Activated T-helper 1 cell treated with anti-CD3 and anti-CD28 coated beads, Interleukin-12 subunit alpha, Interleukin-12 subunit beta, Interleukin-2, Interleukin-4 antibody, amounts not matched to agents 30 ng/mL and 10 ng/mL and 1 ng/mL, durations not matched to agents 14 hours and 24 hours and 36 hours (primary cell): ENCODE measurements at regions not wholly inside any gene's neighbourhood (a gene's known extent, or its start where the extent isn't known, plus 50 kb on each side); places are given as distances from the start of the nearest gene placed in this dataset.
"Not testable (repeated sequence)": the region's sequence is repeated elsewhere in the genome, so short reads cannot be mapped to it uniquely, and the experiment has no call there.

Experiments
- DNase-seq: peaks from one replicate; pipeline ENCODE4 v3.0.0; 2021; ENCODE audit warnings: low spot score
- H3K27ac Mint-ChIP-seq: one replicate; pipeline ENCODE4 v1.8.0; 2021; ENCODE audit warnings: mild to moderate bottlenecking, mixed read lengths
- H3K27me3 Mint-ChIP-seq: one replicate; pipeline ENCODE4 v1.8.0; 2022; ENCODE audit warnings: mild to moderate bottlenecking, moderate library complexity, mixed read lengths; ENCODE audit not compliant: insufficient read depth
- H3K36me3 Mint-ChIP-seq: one replicate; pipeline ENCODE4 v1.8.0; 2021; ENCODE audit warnings: low read depth, mixed read lengths
- H3K4me1 Mint-ChIP-seq: one replicate; pipeline ENCODE4 v1.8.0; 2021; ENCODE audit warnings: low read depth, mixed read lengths
- H3K4me3 Mint-ChIP-seq: one replicate; pipeline ENCODE4 v1.8.0; 2021; ENCODE audit warnings: mild to moderate bottlenecking, moderate library complexity, mixed read lengths
- H3K9me3 Mint-ChIP-seq: one replicate; pipeline ENCODE4 v1.8.0; 2021; ENCODE audit warnings: mixed read lengths
- intact Hi-C: fragments of 100-400 bp; cut with micrococcal nuclease; formaldehyde crosslinking; loops from one replicate; pipeline ENCODE4 v1.15.1; 2024

DNA sequence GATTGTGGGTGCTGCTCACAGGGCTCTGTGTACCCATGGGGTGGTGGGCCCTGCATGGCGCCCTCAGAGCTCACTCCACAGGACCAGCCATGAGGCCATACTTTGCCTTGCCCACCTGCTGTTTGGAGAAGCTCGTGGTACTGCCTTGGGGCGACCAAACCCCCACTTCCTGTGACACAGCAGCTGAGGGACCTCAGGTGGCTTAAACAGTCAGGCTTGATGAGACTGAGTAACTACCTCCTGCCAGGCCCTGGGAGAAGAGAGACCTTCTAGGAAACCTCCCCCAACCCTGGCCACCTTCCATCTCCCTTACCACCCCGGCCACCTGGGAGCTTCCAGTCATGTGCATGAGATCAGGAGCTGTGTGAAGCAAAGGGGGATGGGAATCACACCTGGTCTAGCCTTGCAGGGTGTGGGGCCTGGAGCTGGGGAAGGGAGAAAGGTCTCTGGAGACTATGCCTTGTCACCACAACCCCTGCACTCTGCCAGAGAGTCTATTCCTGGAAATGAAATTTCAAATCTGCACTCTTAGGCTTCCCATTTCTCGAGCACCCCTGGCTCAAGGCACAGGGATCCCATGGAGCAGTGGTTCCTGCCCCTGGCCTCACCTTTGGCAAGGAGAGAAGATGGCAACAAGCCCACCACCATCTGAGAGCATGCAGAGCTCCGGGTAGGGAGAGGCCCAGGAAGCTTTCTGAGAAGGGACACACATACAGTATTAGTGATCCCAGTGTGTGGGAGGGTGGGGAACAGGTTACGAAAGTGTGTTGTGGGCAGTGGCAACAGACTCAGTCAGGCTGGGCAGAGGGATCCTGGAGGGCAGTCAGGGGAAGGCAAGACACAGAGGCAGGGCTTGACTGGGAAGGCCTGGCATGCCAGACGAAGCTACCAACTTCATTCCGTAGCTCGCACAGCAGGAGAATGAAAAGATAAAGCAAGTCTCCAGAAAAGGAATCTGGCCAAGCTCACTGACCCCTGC, 125.0 kb downstream of the URI1 start:
- no peak for DNase-seq
- intact Hi-C loops: no loop called here
- Mint-ChIP-seq H3K9me3 (no peaks in the 10 kb centered on the region), H3K27ac (no peak overlapping the region), H3K4me1 (no peaks in the 10 kb centered on the region), H3K36me3 (no peaks in the 10 kb centered on the region), H3K4me3 (no peak overlapping the region), H3K27me3 (no peaks in the 10 kb centered on the region)

DNA sequence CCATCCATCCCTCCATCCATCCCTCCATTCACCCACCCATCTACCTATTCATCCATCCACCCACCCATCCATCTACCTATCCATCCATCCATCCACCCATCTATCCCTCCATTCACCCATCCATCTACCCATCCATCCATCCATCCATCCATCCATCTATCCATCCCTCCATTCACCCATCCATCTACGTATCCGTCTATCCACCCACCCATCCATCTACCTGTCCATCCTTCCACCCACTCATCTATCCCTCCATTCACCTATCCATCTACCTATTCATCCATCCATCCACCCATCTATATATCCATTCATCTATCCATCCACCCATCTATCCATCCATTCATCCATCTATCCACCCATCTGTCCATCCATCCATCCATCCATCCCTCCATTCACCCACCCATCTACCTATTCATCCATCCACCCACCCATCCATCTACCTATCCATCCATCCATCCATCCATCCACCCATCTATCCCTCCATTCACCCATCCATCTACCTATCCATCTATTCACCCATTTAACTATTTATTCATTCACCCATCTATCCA, 126.0 kb downstream of the URI1 start:
- H3K4me1 Mint-ChIP-seq, H3K36me3 Mint-ChIP-seq, intact Hi-C loops, H3K9me3 Mint-ChIP-seq, H3K4me3 Mint-ChIP-seq, DNase-seq, H3K27me3 Mint-ChIP-seq, H3K27ac Mint-ChIP-seq: not testable (repeated sequence)

DNA sequence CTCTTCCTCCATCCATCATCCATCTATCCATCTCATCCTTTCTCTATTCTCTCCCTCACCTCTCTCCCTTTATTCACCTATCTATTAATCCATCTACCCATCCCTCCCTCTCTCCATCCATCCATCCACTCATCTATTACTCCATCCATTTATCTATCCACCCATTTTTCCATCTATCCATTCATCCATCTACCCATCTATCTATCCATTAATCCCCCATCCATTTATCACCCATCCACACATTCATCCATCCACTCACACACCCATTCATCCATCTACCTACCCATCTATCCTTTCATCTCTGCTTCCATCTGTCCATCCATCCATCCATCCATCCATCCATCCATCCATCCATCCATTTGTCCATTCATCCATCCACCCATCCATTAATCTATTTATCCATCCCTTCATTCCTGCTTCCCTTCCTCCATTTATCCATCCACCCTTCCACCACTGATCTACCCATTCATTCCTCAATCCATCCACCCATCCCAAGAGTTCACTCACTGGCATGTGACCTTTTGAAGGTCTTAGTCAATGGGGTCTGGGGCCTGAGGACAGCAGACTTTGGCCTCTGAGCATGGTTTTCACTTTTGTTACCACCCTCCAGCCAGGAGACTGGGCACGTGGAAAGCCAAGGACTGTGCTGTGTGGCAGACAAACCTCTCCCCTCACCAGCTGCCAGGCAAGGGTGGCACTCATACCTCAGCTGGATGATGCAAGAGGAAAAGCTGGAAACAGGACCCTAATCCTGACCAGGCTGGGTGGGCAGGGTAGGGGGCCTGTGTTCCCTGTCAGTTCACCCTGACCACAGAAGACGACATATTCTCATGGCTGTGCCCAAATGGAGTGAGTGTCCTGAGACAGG, 126.7 kb downstream of the URI1 start:
- DNase-seq: no peak

DNA sequence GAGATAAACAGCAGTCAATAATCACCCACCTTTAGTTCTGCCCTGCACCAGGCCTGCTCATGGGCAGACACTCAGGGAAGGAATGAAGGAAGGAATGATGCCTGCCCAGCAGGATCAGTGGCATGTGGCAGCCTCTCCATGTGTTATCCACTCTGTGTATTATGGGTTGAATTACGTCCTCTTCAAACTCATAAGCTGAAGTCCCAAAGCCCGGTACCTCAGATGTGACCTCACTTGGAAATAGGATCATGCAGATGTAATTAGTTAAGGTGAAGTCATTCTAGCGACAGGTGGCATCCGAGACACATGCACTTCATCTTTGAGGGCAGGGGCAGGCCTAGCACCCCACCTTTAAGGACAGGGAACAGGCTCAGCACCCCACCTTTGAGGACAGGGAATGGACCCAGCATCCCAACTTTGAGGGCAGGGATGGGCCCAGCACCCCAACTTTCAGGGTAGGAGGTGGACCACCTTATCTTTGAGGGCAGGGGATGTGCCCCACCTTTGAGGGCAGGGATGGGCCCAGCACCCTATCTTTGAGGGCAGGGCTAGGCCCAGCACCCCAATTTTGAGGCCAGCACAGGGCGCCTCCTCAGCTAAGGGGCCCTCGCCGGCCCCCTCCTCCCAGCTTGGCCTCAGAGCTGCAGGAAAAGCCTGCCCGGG, 127.6 kb downstream of the URI1 start:
- Mint-ChIP-seq H3K27ac (no peak overlapping the region), H3K4me1 (no peaks in the 10 kb centered on the region), H3K27me3 (no peaks in the 10 kb centered on the region), H3K9me3 (no peaks in the 10 kb centered on the region), H3K4me3 (no peak overlapping the region), H3K36me3 (no peaks in the 10 kb centered on the region)
- DNase-seq: no peak
- intact Hi-C loops: no loop called here

More for the DNA sequence above, 126.7 kb downstream of the URI1 start:
- Mint-ChIP-seq H3K36me3 (no peaks in the 10 kb centered on the region), H3K4me3 (no peak overlapping the region), H3K9me3 (no peaks in the 10 kb centered on the region), H3K27ac (no peak overlapping the region), H3K4me1 (no peaks in the 10 kb centered on the region), H3K27me3 (no peaks in the 10 kb centered on the region)
- intact Hi-C loops: no loop called here

DNA sequence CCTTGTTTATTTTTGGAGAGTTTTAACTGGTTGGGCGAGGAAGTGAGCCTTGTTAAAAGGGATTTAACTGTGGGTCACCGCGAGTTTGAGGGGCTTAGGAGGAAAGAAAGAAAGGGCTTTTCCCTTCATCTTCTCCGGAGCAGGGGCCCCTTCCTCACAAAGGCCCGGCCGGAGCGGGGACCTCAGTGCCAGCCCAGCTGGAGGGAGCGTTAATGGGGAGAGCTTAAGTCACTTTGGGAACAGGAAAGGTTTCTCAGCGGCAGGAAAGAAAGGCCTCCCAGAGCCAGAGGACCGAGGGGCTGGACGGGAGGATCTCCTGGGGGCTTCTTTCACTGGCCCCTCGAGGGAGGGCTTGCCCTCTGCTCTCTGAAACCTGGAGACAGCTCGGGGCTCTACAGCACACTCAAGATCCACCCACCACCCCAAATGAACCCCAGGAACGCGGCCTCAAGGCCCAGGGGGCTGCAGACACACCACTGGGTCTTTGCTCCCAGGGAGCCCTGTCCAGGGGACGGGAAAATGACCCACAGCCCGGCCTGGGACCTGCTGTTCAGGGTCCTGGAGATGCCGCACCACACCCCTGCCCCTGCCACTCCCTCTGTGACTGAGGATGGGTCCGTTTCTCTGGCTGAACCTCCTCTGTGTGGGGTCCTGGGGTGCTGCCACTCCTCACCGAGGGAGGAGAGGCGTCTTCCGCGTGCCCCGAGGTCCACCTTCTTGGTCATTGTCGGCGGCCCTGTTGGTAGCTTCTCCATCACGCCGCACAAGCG, 128.3 kb downstream of the URI1 start:
- intact Hi-C loops: no loop called here
- Mint-ChIP-seq H3K4me1 (no peaks in the 10 kb centered on the region), H3K36me3 (no peaks in the 10 kb centered on the region), H3K9me3 (no peaks in the 10 kb centered on the region), H3K27me3 (no peaks in the 10 kb centered on the region), H3K27ac (no peak overlapping the region), H3K4me3 (no peak overlapping the region)
- DNase-seq: no peak

DNA sequence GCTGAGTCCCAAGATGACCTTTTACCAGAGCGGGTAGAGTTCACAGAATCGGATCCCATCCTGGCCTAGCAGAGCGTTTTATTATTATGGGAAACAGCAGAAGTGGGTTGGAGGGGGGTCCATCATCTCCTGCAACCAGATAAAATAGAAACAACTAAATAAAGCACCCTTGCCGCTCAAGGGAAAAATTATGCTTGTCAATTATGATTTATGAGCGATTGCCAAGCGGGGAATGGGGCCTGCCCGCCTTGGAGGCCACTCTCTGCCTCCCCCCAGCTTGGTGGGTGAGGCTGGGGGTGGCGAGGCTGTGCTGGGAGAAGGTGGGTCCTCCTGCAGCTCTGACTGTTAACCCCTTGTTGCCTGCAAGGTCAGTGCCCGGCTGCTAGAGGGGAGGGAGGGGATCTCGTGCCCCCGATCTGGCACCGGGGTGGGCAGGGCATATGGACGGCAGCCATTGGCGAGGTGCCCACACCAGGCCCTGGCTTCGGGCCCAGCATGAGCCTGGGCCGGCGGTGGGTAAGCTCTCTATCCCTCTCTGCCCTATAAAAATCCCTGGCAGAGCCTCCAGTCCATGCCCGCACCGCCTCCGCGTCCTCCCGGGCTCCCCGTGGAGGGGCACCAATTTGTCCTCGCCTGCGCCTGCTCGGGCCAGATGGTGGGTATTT, 129.1 kb downstream of the URI1 start:
- H3K9me3 Mint-ChIP-seq: no peaks in the 10 kb centered on the region
- H3K27ac Mint-ChIP-seq: no peak overlapping the region
- no peak overlapping the region for H3K4me3 Mint-ChIP-seq
- no peaks in the 10 kb centered on the region for H3K4me1 Mint-ChIP-seq
- intact Hi-C loops: no loop called here
- H3K36me3 Mint-ChIP-seq: no peaks in the 10 kb centered on the region
- no peak for DNase-seq
- no peaks in the 10 kb centered on the region for H3K27me3 Mint-ChIP-seq

DNA sequence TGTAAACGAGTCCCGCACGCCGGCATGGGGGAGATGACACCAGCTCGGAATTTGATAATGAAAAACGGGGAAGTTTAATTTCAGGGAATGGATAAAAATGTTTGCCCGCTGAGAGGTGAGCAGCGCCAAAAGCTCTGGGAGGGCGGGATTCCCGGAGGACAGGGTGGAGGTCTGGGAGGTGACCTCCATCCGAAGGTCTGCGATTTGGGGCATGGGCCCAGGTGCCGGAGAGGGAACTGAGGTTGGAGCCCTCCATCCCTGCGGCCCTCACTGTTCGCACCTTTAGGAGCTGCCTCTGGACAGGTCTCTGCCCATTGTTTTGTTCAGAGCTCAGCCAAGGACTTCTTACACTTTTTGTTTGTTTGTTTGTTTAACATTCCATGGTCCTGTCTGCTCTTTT, 129.8 kb downstream of the URI1 start:
- Mint-ChIP-seq H3K9me3 (no peaks in the 10 kb centered on the region), H3K36me3 (no peaks in the 10 kb centered on the region), H3K4me1 (no peaks in the 10 kb centered on the region), H3K27me3 (no peaks in the 10 kb centered on the region), H3K4me3 (no peak overlapping the region), H3K27ac (no peak overlapping the region)
- intact Hi-C loops: no loop called here
- no peak for DNase-seq

DNA sequence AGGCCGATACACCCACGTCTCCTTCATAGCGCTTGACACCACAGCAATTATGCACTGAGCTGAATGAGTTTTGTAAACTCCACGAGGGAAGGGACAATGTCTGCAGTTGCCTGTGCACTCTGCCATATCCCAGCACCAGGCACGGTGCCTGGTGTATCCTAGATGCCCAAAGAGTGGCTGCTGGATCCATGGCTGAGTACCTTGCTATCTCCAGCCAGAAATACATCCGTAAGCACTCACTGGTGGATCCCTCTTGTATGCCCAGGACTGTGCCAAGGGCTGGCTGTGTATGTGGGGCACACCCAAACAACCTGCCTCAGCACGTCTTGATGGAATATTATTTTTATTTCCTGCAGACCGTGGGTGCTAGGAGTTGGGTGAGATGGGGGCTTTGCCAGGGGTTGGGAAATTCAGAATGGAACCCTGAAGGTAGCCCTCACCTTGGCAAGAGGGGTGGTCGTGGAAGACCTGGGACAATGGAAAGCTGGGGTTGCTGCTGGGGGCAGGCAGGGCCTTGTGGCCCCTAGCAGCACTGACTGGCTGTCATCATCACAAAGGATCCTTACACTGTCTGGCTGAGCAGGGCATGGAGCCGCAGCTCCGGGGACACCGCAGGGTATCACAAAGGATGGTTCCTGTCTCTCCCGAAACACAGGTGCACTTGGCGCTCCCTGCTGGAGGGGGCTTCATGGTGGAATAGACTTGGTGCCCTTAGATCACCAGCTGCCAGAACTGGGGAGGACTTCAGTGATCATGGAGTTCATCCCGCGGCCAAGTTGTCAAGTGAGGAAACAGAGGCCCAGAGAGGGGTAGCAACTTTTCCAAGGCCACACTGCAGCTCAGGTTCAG, 131.3 kb downstream of the URI1 start:
- H3K27me3 Mint-ChIP-seq: no peaks in the 10 kb centered on the region
- intact Hi-C loops: no loop called here
- H3K4me3 Mint-ChIP-seq: no peak overlapping the region
- no peak overlapping the region for H3K27ac Mint-ChIP-seq
- H3K36me3 Mint-ChIP-seq: no peaks in the 10 kb centered on the region
- DNase-seq: no peak
- H3K4me1 Mint-ChIP-seq: no peaks in the 10 kb centered on the region
- no peaks in the 10 kb centered on the region for H3K9me3 Mint-ChIP-seq

DNA sequence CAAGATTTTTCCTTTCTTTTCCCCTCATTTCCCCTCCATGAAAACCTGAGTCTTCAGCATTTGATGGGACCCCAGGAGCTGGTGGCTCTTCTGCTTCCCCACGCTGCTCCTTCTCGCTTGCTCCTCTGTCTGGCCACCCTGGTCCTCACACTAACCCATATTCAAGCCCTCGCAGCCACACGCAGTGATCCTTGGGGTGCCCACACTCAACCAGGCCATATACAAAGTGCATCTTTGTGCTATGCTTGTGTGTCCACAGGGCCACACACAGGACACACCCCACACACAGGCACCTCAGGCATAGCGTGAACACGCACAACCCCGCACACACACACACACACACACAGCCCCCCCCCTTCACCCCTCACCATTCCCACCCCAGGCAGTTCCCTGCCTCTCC, 132.1 kb downstream of the URI1 start:
- H3K27me3 Mint-ChIP-seq: no peaks in the 10 kb centered on the region
- no peaks in the 10 kb centered on the region for H3K4me1 Mint-ChIP-seq
- intact Hi-C loops: no loop called here
- no peak overlapping the region for H3K4me3 Mint-ChIP-seq
- DNase-seq: no peak
- no peaks in the 10 kb centered on the region for H3K9me3 Mint-ChIP-seq
- H3K27ac Mint-ChIP-seq: no peak overlapping the region
- no peaks in the 10 kb centered on the region for H3K36me3 Mint-ChIP-seq

DNA sequence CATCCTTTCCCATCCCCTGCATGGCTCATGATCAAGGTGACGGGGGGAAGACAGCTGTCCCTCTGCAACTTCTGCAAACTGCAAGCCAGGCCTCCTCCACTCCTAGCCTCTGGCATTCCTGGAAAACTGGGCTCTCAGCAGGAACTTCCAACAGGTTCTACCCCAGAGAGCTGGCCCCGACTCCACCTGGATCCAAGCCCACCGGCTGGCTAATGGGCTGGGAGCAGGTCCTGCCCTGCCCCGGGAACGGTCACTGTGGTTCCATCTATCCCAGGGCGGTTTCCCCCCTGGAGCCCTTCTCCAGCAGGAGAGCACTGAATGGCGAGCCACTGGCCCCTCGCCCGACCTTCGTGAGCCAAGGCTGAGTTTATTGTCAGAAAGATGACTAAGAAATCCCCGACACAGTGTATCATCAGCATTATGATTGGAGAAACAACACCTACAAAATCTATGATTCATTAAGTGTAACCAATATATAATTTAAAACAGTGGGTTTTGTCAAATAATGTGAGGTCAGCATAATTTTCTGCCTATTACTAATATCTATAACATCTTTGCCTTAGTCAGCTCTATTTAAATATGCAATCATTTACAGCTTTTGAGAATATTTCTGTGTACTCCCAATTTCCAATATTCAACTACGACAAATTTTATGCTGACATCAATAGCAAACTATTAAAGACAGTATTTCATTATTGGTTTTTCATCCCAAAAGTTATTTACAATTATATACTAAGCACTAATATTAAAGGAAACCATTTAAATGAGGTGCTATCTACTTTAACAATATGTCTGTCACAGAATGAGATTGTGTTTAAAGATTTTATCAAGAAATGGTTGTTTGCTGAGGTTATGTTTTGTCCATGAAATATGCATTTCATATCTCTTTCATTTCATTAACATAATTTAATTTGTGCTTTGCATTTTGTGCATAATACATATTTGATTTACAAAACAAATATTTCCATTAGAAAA, 133.0 kb downstream of the URI1 start:
- Mint-ChIP-seq H3K27me3 (peaks cover 4% of the 10 kb centered on the region), H3K27ac (no peak overlapping the region), H3K4me3 (no peak overlapping the region), H3K36me3 (no peaks in the 10 kb centered on the region), H3K9me3 (no peaks in the 10 kb centered on the region), H3K4me1 (no peaks in the 10 kb centered on the region)
- intact Hi-C loops: no loop called here
- DNase-seq: no peak
